Thymus (tissue), 11 donors: ENCODE measurements at regions not wholly inside any gene's neighbourhood (a gene's known extent, or its start where the extent isn't known, plus 50 kb on each side); places are given as distances from the start of the nearest gene placed in this dataset.

ENCODE experiments used
- DNase-seq, 9 donors: peaks; one replicate each; pipeline ENCODE4 v3.0.0-alpha.2; 2013; ENCODE audit warnings: low spot score in 9 of 9, low read depth in 6 of 9, missing footprints in 1 of 9
- H3K27ac ChIP-seq, 2 donors: one replicate each; pipeline ENCODE4 v1.5.1; 2013; ENCODE audit warnings: control low read depth in 1 of 2, low read depth in 1 of 2, low read length in 1 of 2, mild to moderate bottlenecking in 1 of 2, moderate library complexity in 1 of 2
- H3K27me3 ChIP-seq, 2 donors: one replicate each; pipeline ENCODE4 v1.5.1; 2013; ENCODE audit warnings: low read length in 1 of 2; ENCODE audit not compliant: control insufficient read depth in 2 of 2, insufficient read depth in 1 of 2
- H3K36me3 ChIP-seq, 2 donors: one replicate each; pipeline ENCODE4 v1.5.1; 2013; ENCODE audit warnings: low read length in 1 of 2, mild to moderate bottlenecking in 1 of 2, moderate library complexity in 1 of 2; ENCODE audit not compliant: control insufficient read depth in 2 of 2, insufficient read depth in 2 of 2
- H3K4me1 ChIP-seq, 2 donors: one replicate each; pipeline ENCODE4 v1.5.1; 2013; ENCODE audit warnings: low read length in 2 of 2; ENCODE audit not compliant: control insufficient read depth in 2 of 2, insufficient read depth in 2 of 2
- H3K4me3 ChIP-seq, 2 donors: one replicate each; pipeline ENCODE4 v1.5.1; 2013; ENCODE audit warnings: low read length in 2 of 2, control low read depth in 1 of 2, mild to moderate bottlenecking in 1 of 2
- H3K9me3 ChIP-seq, 2 donors: one replicate each; pipeline ENCODE4 v1.5.1; 2013; ENCODE audit warnings: low read length in 1 of 2, mild to moderate bottlenecking in 1 of 2; ENCODE audit not compliant: control insufficient read depth in 2 of 2, insufficient read depth in 1 of 2
- WGBS: extraction: QIAGEN DNeasy Blood & Tissue Kit; methylation state at CpG from one replicate; pipeline ENCODE4 v1.1.7; 2013; 5-methylcytosine and 5-hydroxymethylcytosine counted together
- donor health status: healthy.

DNA sequence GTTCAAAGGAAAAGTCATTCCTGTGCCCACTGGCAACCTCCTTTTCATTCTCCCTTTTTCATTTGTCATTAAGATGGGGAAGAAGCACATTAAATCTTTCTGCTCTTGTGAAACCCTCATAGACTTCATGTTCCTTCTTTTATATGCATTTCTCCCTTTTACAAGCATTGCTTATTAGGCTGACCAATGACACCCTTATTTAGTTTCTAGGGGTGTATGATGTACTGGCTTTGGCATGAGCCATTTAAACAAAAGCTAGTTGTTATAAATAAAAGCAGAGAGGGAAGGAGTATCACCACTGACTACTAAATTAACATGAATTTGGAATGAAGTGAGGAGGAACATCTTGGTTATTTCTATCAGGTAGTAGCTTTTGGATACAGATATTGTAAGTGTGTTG lies 68.2 kb upstream of the PCDH9 start:
- H3K9me3 ChIP-seq: no peaks in the 10 kb centered on the region
- DNase-seq: no peak
- no peaks in the 10 kb centered on the region for H3K27me3 ChIP-seq
- no peak overlapping the region for H3K27ac ChIP-seq
- H3K4me1 ChIP-seq: no peaks in the 10 kb centered on the region
- H3K36me3 ChIP-seq: no peaks in the 10 kb centered on the region
- H3K4me3 ChIP-seq: no peak overlapping the region

DNA sequence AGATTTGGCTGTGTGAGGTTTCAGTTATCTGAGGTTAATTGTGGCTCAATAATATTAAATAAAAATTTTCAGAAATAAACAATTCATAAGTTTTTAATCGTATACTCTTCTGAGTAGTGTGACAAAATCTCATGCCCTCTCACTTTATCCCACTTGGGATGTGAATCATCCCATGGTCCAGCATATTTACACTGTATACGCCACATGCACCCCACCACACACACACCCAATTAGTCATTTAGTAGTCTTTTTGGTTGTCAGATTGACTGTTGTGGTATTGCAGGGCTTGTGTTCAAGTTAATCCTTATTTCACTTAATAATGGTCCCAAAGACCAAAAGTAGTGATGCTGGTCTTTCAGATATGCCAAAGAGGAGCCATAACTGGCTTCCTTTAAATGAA lies 66.4 kb upstream of the PCDH9 start:
- H3K27ac ChIP-seq: no peak overlapping the region
- H3K27me3 ChIP-seq: no peaks in the 10 kb centered on the region
- no peaks in the 10 kb centered on the region for H3K9me3 ChIP-seq
- WGBS: 97% methylated on average over 2 of the region's 2 CpGs
- no peak overlapping the region for H3K4me3 ChIP-seq
- DNase-seq: no peak
- no peaks in the 10 kb centered on the region for H3K36me3 ChIP-seq
- no peaks in the 10 kb centered on the region for H3K4me1 ChIP-seq

DNA sequence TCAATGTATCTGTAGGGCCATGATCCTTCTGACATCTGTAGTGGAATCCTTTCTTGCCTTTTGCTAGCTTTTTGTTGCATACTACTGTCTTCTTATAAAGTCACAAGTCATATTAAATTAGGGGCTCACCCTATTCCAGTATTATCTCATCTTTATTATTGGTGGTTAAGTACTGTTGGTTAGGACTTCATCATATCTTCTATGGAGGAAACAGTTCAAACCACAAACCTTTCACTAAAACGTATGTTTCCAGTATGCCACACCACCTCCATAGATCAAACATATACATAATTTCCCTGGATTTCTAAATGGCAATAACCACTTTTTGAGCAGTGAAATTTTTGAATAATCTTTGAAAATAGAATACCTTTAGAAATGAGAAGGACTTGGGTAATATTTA lies 62.8 kb upstream of the PCDH9 start:
- Histone ChIP-seq H3K9me3 (no peaks in the 10 kb centered on the region), H3K36me3 (no peaks in the 10 kb centered on the region), H3K4me3 (no peak overlapping the region), H3K4me1 (no peaks in the 10 kb centered on the region), H3K27ac (no peak overlapping the region), H3K27me3 (no peaks in the 10 kb centered on the region)
- WGBS: 6% methylated on average over 1 of the region's 1 CpG
- DNase-seq: no peak

DNA sequence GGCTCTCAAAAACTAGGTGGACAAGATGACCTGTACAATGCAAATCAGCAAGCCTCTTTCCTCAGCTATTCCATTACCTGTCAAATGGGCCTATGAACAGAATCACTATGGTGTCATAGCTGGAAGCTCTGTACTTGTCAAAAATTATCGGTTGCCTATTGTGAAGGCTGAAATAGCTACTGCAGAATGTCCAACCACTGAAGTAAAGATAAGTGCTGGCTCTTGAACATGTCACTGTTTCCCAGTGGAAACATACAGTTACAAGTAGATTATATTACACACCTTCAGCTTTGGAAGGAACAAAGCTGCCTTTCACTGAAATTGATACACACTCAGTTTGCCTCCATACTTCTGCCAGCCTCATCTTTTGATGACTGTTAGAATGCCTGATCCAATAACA lies 55.5 kb upstream of the PCDH9 start:
- no peaks in the 10 kb centered on the region for H3K4me1 ChIP-seq
- no peaks in the 10 kb centered on the region for H3K36me3 ChIP-seq
- WGBS: 90% methylated on average over 1 of the region's 1 CpG
- H3K27ac ChIP-seq: no peak overlapping the region
- no peaks in the 10 kb centered on the region for H3K9me3 ChIP-seq
- H3K27me3 ChIP-seq: no peaks in the 10 kb centered on the region
- H3K4me3 ChIP-seq: no peak overlapping the region
- no peak for DNase-seq

DNA sequence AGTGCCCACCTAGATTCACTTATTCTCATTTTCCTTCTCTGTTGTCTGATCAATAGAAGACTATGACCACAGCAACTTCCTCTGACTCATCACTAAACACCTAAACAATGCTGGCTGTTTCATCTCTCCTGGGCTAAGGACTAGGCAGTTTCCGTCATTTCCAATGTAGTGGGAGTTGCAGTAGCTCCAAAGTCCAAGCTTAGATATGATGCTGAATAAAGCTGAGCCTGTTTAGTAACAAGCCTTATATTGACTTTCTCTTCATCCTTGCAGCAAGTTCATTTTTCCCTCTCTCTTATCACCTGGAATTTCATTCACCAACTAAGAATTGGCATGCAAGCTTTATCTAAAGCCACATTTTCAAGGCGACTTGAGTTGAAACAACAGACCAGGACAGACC lies 53.5 kb upstream of the PCDH9 start:
- no peaks in the 10 kb centered on the region for H3K36me3 ChIP-seq
- H3K27me3 ChIP-seq: no peaks in the 10 kb centered on the region
- no peak overlapping the region for H3K27ac ChIP-seq
- H3K9me3 ChIP-seq: no peaks in the 10 kb centered on the region
- no peak overlapping the region for H3K4me3 ChIP-seq
- no peaks in the 10 kb centered on the region for H3K4me1 ChIP-seq
- DNase-seq: no peak
- WGBS: 94% methylated on average over 2 of the region's 2 CpGs

DNA sequence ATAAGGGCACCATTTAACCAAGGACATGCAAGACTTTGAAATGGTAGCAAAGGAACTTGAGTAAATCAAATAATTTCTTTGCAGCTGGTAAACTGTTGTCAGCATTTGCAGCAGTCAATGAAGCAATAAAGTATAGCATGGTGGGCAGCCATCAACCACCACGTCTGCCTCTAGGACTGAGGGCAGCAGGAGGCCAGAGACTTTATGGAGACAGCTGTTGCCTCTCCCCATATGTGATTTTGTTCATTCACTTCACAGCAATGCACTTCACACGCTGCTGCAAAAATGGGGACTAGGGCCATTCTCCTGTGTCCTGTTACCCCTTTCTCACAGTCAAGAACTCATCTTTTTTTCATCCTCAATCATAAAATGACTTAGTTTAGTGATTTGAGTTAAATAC lies 51.3 kb upstream of the PCDH9 start:
- no peaks in the 10 kb centered on the region for H3K9me3 ChIP-seq
- no peak overlapping the region for H3K4me3 ChIP-seq
- H3K36me3 ChIP-seq: no peaks in the 10 kb centered on the region
- 85% methylated on average over 2 of the region's 2 CpGs for WGBS
- no peak overlapping the region for H3K27ac ChIP-seq
- no peaks in the 10 kb centered on the region for H3K27me3 ChIP-seq
- no peaks in the 10 kb centered on the region for H3K4me1 ChIP-seq
- no peak for DNase-seq
